Uterus (tissue), 3 donors: ENCODE measurements at regions not wholly inside any gene's neighbourhood (a gene's known extent, or its start where the extent isn't known, plus 50 kb on each side); places are given as distances from the start of the nearest gene placed in this dataset.

Experiments used
- DNase-seq, 2 donors: peaks; one replicate each; pipeline ENCODE4 v3.0.0-alpha.2; 2019 to 2020
- H3K27ac ChIP-seq, 2 donors: fragments of 200-600 bp; sonication (generic); 1 replicate in 1 of 2; 2 replicates in 1 of 2; pipeline ENCODE4 v1.5.1; 2016 to 2018
- H3K27me3 ChIP-seq, 2 donors: fragments of 200-600 bp; sonication (generic); one replicate each; pipeline ENCODE4 v1.5.1; 2018 to 2019; ENCODE audit warnings: control low read depth in 1 of 2
- H3K36me3 ChIP-seq, 2 donors: fragments of 200-600 bp; sonication (generic); one replicate each; pipeline ENCODE4 v1.5.1; 2019; ENCODE audit warnings: control low read depth in 1 of 2
- H3K4me1 ChIP-seq, 2 donors: fragments of 200-600 bp; sonication (generic); one replicate each; pipeline ENCODE4 v1.5.1; 2018 to 2019; ENCODE audit warnings: control low read depth in 1 of 2
- H3K4me3 ChIP-seq, 2 donors: fragments of 200-600 bp; sonication (generic); 1 replicate in 1 of 2; 2 replicates in 1 of 2; pipeline ENCODE4 v1.5.1; 2018 to 2019; ENCODE audit warnings: mild to moderate bottlenecking in 1 of 2
- H3K9me3 ChIP-seq, 2 donors: fragments of 200-600 bp; sonication (generic); one replicate each; pipeline ENCODE4 v1.5.1; 2019; ENCODE audit warnings: control low read depth in 1 of 2
- POLR2A ChIP-seq, 2 donors: fragments of 450-650 bp; IDR thresholded peaks; one replicate each; pipeline ENCODE4 v1.6.1; 2016; ENCODE audit warnings: antibody characterized with exemption in 2 of 2, mild to moderate bottlenecking in 1 of 2, moderate library complexity in 1 of 2
- intact Hi-C: fragments of 100-400 bp; cut with DNase I; formaldehyde crosslinking; loops from one replicate; pipeline ENCODE4 v1.15.1; 2023; ENCODE audit warnings: low total_unique reads
- TF ChIP-seq, protein P1 (sequence below), 4 experiments: fragments of 200-600 bp in 2 of 4; fragments of 450-650 bp in 2 of 4; sonication (generic) in 2 of 4; IDR thresholded peaks; one replicate each; pipeline ENCODE4 v1.5.1; 2016 to 2019; ENCODE audit warnings: antibody characterized with exemption in 4 of 4, mild to moderate bottlenecking in 2 of 4, moderate library complexity in 1 of 4
- donor health status: DM: yes; HTN: yes; CAD: no.

- H3K4me1 ChIP-seq: no peaks in the 10 kb centered on the region
- H3K4me3 ChIP-seq: no peak overlapping the region
- no peak for TF ChIP-seq POLR2A (IDR thresholded peaks at IDR 0.05)
- TF ChIP-seq, protein P1, sequence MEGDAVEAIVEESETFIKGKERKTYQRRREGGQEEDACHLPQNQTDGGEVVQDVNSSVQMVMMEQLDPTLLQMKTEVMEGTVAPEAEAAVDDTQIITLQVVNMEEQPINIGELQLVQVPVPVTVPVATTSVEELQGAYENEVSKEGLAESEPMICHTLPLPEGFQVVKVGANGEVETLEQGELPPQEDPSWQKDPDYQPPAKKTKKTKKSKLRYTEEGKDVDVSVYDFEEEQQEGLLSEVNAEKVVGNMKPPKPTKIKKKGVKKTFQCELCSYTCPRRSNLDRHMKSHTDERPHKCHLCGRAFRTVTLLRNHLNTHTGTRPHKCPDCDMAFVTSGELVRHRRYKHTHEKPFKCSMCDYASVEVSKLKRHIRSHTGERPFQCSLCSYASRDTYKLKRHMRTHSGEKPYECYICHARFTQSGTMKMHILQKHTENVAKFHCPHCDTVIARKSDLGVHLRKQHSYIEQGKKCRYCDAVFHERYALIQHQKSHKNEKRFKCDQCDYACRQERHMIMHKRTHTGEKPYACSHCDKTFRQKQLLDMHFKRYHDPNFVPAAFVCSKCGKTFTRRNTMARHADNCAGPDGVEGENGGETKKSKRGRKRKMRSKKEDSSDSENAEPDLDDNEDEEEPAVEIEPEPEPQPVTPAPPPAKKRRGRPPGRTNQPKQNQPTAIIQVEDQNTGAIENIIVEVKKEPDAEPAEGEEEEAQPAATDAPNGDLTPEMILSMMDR (IDR thresholded peaks at IDR 0.05): no peak
- no peaks in the 10 kb centered on the region for H3K27me3 ChIP-seq
- intact Hi-C loops: no loop called here
- no peaks in the 10 kb centered on the region for H3K9me3 ChIP-seq
- no peak overlapping the region for H3K27ac ChIP-seq
- DNase-seq: no peak
- no peaks in the 10 kb centered on the region for H3K36me3 ChIP-seq
These were observed 62.1 kb downstream of the CRPPA start for GRCh38 chr7:16359216-16359615.

GRCh38 chr7:16357921-16358320 is 63.4 kb downstream of the CRPPA start:
- intact Hi-C loops: no loop called here
- Histone ChIP-seq H3K27me3 (no peaks in the 10 kb centered on the region), H3K36me3 (no peaks in the 10 kb centered on the region), H3K4me1 (no peaks in the 10 kb centered on the region), H3K4me3 (no peak overlapping the region), H3K27ac (no peak overlapping the region), H3K9me3 (no peaks in the 10 kb centered on the region)
- TF ChIP-seq, protein P1 (IDR thresholded peaks at IDR 0.05): no peak
- no peak for TF ChIP-seq POLR2A (IDR thresholded peaks at IDR 0.05)
- DNase-seq: no peak

- Histone ChIP-seq H3K36me3 (no peaks in the 10 kb centered on the region), H3K4me3 (no peak overlapping the region), H3K27me3 (no peaks in the 10 kb centered on the region), H3K9me3 (no peaks in the 10 kb centered on the region), H3K27ac (no peak overlapping the region), H3K4me1 (no peaks in the 10 kb centered on the region)
- DNase-seq: no peak
- TF ChIP-seq, protein P1 (IDR thresholded peaks at IDR 0.05): no peak
- intact Hi-C loops: no loop called here
These were observed 63.9 kb downstream of the CRPPA start for GRCh38 chr7:16357474-16357873.

GRCh38 chr7:16356301-16356958 is 64.9 kb downstream of the CRPPA start:
- H3K27me3 ChIP-seq: no peaks in the 10 kb centered on the region
- TF ChIP-seq POLR2A (IDR thresholded peaks at IDR 0.05): no peak
- TF ChIP-seq, protein P1 (IDR thresholded peaks at IDR 0.05): no peak
- H3K4me3 ChIP-seq: no peak overlapping the region
- H3K4me1 ChIP-seq: no peaks in the 10 kb centered on the region
- H3K27ac ChIP-seq: no peak overlapping the region
- no peaks in the 10 kb centered on the region for H3K36me3 ChIP-seq
- no peaks in the 10 kb centered on the region for H3K9me3 ChIP-seq
- intact Hi-C loops: no loop called here
- no peak for DNase-seq

DNA sequence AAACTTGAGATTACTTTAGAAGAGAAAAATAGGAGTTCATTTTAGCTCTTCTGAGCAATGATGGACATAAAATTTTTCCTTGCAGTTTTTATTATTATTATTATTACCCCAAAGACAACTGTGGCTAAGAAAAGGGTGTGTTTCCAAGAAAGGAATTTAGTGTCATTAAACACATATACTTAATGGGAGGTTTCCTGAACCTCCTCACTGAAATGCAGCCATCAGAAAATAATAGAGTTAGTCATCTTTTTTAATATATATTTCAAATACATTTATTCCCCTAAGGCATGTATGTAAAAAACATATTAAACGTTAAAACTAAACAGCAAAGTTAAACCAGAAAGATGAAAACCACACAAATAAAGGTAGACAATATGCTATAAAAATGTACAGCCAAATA is 66.8 kb downstream of the CRPPA start:
- Histone ChIP-seq H3K4me3 (no peak overlapping the region), H3K9me3 (no peaks in the 10 kb centered on the region), H3K36me3 (no peaks in the 10 kb centered on the region), H3K27ac (no peak overlapping the region), H3K27me3 (no peaks in the 10 kb centered on the region), H3K4me1 (no peaks in the 10 kb centered on the region)
- TF ChIP-seq, protein P1 (IDR thresholded peaks at IDR 0.05): no peak
- no peak for TF ChIP-seq POLR2A (IDR thresholded peaks at IDR 0.05)
- intact Hi-C loops: no loop called here
- DNase-seq: no peak
